ENCODE measurements at regions not wholly inside any gene's neighbourhood (a gene's known extent, or its start where the extent isn't known, plus 50 kb on each side); places are given as distances from the start of the nearest gene placed in this dataset.

DNA sequence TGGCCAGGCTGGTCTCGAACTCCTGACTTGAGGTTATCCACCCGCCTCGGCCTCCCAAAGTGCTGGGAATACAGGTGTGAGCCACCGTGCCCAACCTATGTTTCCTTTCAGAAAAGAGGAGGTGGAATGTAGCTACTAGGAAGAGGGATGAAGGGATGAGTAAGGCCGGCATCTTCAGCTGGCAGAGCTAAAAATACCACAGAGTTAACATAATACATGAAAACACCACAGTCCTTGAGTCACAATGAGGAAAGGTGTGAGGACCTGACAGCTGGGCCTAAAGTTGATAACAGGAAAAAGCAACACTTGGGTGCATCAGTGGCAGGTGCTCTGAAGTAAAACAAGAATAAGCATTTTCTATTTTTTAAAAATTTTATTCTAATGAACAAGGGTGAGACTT lies 392.2 kb downstream of the DIPK2A start:
- TF ChIP-seq, protein P1, sequence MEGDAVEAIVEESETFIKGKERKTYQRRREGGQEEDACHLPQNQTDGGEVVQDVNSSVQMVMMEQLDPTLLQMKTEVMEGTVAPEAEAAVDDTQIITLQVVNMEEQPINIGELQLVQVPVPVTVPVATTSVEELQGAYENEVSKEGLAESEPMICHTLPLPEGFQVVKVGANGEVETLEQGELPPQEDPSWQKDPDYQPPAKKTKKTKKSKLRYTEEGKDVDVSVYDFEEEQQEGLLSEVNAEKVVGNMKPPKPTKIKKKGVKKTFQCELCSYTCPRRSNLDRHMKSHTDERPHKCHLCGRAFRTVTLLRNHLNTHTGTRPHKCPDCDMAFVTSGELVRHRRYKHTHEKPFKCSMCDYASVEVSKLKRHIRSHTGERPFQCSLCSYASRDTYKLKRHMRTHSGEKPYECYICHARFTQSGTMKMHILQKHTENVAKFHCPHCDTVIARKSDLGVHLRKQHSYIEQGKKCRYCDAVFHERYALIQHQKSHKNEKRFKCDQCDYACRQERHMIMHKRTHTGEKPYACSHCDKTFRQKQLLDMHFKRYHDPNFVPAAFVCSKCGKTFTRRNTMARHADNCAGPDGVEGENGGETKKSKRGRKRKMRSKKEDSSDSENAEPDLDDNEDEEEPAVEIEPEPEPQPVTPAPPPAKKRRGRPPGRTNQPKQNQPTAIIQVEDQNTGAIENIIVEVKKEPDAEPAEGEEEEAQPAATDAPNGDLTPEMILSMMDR (IDR thresholded peaks at IDR 0.05), result no peak
- no peak for TF ChIP-seq POLR2AphosphoS5 (IDR thresholded peaks at IDR 0.05)

All from sigmoid colon (tissue), 4 donors.